Mesenteric fat pad (tissue), 1 donor: ENCODE measurements at regions not wholly inside any gene's neighbourhood (a gene's known extent, or its start where the extent isn't known, plus 50 kb on each side); places are given as distances from the start of the nearest gene placed in this dataset.

Experiments
- DNase-seq: peaks from one replicate; pipeline ENCODE4 v3.0.0-alpha.2; 2020; ENCODE audit warnings: low spot score
- donor health status: DM: yes; HTN: yes; CAD: no.

DNA sequence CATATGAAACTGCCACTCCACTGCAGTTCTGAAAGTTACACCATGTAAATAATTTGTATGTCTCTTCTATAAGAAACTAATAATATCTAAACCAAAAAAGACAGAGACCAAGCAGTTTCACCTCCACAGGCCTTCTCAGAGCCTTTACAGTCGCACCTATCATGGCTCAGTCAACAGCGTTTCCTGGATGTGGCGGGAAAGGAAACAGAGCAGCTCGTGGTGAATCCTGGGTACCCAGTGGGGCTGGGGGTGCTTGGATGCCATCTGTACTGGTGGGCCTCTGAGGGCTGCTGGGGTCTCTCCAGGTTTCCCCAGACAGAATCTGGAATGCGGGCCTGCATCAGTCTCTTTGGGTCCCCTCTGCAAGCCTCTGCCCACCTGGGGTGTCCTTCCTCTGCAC, 100.2 kb upstream of the CASZ1 start:
- DNase-seq, result no peak

DNA sequence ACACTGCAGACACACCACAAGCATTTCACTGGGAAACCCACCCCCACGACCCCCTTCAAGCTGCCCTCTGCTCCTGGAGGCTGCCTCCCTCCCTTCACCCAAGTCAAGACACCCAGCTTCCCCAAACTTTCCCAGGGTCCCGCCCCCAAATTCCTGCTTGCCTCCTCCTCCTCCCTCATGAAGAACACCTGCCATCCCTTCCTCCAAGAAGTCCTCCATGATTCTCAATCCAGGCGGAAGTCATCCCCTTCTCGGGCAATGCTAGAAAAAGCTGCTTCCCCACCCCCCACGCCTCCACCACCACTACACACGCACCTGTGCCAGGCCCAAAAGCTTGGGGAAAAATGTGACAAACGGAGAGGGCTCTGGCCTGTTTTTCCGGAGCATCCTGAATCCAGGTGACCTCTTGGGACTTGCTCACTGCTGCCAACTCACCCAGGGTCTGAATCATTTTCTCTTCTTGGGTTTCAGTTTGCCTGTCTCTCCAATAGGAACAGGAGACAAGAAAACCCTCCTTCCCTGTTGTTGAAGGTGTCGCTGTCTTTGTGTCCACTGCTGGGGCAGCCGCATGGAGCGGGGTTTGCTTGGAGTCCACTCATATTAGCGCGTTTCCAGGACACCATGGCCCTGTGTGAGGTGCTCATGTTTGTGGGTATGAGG, 101.0 kb upstream of the CASZ1 start:
- no peak for DNase-seq

DNA sequence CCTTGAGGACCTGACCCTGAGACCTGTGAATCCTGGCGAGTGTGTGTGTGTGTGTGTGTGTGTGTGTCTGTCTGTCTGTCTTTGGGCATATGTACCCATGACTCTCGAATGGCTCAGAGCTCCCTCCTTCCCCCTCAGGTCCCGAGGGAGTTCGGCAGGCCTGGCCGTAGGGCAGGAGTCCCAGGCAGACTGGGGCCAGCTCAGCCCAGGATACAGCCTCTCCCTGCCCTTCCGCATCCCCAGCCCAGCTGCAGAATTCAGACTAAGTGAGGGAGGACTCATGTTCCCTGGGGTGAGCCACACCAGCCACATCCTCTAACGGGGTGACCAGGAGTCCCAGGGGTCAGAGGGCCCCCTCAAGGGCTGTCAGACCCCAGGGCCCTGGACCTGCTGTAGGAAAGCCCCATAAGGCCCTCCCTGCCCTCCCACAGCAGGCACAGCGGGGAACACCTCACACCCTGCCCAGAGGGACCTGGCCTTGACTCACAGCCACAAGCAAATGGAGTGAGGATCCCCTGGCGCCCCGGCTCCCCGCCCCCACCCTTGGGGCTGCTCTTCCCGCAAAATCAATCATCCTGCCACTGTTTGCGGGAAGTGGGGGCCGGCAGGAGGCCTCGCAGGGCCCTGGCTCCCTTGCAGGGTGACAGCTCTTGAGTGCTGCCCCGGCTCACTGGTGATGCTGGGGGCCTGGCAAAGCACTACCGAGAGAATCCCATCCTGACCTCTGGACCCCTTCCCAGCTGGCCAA, 101.7 kb upstream of the CASZ1 start:
- DNase-seq, result no peak

DNA sequence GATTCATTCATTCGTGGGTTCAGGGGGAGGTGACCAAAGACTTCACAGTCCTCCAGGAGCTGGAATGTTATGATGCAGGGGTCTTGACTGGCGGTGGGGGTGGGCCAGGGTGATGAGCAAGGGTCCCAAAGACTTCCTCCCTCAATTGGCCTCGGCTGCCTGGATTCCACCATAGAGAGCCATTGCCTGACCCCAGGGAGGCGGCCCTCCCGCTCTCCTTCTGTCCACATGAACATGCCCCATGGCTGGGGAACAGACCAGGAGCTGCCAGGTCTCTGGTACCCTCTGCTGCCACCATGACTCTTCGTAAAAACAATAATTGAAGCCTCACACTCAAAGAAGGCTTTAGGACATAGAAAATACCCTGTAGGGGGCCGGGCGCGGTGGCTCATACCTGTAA, 102.5 kb upstream of the CASZ1 start:
- no peak for DNase-seq

DNA sequence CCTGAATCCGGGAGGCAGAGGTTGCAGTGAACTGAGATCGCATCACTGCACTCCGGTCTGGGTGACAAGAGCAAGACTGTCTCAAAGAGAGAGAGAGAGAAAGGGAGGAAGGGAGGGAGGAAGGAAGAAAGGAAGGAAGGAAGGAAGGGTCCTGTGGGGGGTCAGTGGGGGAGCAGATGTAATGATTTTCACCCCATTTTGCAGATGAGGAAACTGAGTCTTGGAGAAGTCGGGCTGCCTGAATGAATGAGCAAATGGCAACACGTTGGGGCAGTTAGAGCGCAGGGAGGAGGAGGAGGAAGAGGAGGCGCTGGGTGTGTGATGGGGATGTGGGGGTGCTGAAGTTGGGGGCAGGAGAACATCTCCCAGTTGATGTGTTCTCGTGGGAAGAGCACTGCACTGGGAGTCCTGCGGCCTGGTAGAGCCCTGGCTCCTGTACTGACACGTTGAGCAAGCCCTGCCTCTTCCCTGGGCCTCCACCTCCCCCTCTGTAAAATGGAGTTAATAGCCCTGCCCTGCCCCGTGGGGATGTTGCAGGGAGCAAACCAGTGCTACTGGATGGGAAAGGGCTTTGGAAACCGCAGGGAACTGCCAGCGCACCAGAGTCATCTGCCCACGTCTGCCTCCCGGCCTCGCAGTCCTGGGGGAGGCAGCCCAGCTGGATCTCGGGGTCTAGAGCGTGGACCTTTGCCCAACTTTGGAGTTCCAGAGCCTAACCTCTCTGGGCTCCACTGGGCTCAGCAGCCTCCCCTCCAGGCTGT, 103.2 kb upstream of the CASZ1 start:
- no peak for DNase-seq

DNA sequence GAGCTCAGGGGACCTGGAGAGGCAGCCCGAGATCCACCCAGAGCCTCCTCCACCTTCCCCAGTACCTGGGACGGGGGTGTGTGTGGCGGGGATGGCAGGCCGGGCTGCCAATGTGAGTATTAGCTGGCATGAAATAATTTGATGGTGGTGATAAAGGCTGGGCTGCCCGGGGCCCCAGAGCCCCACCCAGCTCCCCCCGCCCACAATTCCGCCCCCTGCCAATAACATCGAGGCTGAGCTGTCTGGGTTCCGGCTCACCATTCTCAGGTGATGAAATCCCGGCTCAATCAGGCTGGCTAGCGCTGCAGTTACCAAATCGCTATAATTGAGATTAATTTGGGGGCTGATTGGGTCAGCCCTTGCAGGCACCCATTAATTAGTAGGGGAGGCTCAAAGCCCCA, 103.8 kb upstream of the CASZ1 start:
- DNase-seq, result no peak

DNA sequence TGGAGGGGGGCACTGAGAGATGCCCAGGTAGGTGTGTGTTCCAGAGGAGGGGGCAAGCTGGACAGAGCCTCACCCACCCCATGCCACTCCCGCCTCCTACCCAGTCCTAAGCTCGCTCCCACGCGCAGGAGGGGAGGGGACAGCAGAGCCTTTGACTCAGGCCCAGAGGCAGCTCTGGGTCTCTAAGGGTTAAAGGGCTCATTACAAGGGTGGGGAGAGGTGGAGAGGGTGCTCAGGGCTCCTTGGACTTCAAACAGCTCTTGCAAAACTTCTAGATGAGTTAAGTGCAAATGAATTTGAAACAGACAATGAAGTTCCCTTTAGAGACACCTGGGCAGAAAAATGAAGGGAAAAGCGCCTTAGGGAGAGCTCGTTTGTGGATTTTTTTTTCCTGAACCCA, 104.2 kb upstream of the CASZ1 start:
- no peak for DNase-seq

DNA sequence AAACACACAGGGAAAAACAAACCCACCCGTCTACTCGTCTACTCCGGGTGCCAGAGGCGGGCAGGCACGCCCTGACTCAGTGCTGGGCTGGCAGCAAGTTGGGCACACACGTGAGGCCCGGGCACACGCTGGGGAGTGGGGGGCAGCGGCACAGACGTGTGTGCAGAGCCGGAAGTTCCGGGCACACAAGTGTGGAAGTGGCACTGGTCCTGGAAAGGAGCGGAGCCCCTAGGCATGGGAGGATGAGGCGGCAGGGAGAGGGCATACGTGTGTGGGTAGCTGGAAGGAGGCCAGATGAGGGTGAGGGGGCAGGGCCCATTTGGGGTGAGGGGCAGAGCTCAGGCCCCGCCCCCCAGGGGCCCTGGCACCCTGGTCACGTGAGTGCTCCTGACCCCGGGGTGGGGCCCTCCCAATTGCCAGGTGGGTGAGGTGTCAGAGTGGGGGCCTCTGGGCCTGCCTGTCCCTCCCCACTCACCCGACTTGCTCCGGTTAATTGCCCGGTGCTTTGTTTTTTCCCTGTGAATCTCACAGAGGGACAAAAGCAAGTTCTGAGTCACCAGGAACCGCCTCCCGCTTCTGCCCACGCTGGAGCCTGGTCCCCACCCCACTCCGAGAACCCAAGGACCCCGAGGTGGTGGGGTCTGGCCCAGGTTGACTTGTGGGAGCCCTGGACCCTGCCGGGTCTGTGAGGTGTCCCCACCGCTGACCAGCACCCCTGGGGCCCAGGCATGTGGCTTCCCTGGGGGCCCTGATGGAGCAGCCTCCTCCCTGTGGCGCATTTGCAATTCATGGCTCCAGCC, 104.8 kb upstream of the CASZ1 start:
- no peak for DNase-seq

DNA sequence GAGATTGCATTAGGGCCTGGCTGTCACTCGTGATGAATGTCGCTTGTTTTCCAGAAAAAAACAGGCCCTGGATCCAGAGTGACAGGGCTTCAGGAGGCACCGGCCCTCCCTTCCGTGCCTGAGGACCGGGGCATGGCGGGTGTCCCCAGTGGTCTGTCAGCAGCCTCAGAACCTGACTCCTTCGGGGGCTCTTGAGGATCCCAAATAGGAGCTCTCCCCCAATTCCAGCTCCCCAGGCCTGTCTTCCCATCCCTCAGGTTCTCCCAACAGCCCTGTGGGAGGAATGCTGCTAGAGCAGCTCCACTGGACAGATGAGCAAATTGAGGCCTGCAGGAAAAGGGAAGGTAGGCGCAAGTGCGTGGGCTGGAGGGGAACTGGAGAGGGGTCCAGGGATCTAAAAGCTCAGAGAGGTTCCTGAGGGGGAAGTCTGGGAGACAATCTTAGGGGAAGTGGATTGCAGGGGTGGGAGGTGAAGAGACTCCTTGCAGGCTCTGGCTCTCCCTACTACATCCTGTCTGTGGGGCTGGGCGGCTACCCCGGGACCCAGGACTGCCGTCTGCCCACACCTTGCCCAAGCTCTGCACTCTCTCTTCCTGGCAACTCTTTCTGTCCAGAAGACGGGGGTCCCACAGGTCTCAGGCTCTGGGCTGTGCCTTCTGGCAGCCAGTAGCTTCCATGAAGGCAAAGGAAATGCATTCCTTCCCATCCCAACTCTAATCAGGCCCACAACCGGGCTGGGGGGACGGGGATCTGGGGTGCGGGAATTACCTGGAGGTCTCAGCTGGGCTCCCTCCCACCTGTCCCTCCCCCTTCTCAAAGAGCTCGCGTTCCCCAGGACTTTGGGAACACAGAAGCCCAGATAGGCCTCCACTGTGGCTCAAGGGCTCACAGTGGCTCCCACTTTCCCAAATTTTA, 105.7 kb upstream of the CASZ1 start:
- DNase-seq, result no peak

DNA sequence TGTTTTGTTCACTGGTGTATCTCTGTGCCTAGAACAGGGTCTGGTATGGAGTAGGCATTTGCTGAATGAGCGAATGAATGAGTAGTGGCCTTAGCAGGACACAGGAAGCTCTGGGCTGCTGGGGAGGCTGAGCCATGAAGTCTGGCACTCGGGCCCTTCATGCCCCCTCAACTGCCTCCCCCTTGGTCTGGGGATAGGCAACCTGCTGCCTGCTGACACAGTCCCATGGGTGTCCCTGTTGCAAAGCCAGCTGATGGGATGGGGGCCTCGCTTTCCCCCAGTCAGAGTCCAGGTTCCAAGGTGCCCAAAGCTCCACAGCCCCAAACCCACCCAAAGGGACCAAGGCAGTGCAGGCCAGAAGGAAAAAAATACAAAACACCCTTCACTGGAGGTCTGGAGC, 107.0 kb upstream of the CASZ1 start:
- no peak for DNase-seq

DNA sequence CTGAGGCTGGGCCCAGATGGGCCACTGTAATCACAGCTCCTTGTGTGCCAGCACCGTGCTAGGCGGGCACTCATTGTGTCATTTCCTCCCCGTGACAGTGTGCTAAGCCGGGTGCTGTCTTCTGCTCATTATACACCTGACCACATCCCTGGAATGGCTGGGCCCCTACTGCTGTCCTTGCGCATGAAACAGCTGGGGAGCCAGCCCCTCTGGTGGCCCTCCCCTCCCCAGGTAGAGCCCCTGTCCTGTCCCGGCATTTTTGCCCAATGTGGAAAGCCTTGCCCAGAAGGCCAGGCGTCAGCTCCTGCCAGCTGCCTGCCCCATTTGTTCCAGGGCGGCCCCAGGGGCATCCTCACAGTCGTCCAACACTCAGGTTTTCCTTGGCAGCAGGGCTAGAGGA, 107.4 kb upstream of the CASZ1 start:
- DNase-seq, result no peak

DNA sequence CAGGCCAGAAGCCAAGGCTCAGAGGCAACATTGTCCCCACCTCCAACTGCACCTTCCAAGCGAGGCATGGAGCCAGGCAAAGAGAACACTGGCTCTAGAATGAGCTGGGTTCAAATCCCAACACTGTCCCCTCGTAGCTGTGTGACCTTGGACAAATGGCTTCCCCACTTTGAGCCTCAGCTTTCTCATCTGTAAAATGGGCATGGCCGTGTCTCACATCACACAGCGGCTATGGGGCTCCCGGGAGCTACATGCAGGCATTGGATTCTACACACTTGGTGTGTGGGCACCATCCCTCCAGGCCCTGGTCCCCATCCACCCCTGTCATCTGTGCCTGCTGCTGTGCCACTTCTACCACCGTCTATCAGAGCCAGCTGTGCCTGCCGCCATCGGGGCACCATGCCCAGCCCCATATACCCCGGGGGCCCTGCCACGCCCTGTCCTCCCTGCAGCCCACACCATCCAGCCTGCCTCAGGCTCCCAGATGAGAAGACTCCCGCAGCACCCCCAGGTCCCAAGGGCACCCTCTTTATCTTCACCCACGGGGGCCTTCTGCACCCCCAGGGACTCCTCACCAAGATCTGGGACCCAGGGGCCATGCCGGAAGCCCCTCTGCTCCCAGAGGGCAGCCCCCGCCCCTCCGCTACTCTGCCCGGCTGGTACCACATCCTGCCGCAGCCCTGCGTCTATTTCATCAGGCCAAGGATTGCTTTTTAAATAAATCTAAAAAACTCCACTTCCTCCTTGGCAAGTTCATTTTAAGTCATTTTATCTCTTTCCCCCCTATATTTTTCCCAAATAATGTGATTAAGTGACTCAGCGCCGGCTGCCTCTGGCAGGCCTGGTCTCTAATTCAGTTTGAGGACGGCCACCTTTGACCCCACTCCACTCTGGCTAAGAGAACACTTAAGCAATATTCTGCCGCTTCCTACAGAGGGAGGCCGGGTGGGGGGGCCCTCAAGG, 107.8 kb upstream of the TARDBP start:
- no peak for DNase-seq

DNA sequence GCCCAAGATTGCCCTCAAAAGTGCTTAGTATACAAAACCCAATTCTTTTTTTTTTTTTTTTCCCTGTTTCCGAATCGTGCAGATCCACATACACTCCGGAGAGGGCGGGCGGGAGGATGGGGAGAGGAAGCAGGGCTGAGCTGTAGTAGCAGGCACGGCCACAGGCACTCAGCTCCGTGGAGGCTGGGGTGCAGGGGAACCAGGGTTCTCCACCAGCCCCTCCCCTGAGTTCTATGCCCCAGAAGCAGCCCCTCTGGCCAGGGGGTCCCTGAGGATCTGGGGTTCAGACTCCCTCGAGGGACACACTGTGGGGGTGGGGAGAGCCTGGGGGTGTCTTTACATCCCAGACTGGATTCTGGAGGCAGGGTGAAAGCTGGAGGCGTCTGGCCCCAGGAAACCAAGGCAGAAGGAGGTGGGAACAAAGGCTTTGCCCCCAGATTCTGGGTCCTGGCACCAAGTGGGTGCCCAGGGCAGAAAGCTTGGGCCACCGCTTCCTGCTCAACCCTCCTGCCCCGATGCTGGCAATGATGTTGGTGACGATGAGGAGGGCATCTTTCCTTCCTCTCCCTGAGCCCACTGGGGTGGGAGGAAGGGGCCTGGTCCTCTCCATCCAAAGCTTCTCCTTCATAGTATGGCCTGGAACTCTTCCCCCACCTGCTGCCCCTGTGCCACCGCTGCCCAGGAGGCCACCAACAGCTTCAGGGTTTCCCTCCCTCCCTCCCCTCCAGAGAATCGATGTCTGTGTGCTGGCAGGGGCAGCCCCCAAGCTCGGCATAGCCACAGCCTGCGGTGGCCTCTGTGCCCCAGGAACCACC, 106.4 kb upstream of the TARDBP start:
- DNase-seq, result no peak

DNA sequence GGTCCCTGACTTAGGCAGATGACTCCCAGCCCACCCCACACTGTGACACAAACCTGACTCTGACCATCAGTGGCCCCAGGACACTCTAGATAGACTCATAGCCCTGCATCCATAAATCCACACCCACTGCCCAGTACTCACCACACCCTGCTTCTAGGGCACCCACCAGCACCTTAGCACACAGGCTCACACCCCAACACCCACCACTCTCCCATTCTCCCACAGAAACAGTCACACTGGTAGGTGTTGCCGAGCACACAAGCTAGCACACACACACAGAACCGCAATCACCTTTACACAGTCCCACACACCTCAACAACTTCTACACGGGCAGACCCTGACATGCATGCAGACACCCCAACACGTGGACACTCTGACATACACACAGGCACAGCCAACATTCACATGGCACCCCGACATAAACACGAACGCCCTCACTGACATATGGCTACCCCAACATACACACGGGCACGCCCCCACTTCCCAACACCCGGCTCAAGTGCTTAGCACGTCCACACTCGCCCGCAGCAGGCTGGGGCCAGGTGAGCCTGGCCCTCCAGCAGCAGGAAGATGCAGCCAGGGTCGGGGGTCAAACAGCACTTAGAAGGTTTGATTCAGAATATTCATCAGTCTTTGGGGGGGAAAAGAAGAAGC, 105.5 kb upstream of the TARDBP start:
- no peak for DNase-seq

DNA sequence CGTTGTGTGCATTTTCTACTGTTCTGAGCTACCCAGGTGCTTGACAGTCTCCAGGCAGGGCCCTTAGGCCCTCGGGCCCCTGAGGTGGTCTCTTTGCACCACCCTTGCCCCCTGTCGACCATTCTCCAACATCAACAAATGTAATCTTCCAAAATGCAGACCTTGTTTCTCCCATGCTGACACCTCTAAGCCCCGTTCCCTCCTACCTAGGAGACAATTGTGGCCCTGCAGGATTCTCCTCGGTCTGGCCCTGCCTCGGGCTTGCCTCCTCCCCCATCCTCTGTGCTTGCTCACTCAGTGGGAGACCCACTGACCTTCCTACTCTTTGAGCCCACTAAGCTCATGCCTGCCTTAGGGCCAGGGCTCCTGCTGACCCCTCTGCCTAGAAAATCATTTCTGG, 104.2 kb upstream of the TARDBP start:
- DNase-seq, result no peak

DNA sequence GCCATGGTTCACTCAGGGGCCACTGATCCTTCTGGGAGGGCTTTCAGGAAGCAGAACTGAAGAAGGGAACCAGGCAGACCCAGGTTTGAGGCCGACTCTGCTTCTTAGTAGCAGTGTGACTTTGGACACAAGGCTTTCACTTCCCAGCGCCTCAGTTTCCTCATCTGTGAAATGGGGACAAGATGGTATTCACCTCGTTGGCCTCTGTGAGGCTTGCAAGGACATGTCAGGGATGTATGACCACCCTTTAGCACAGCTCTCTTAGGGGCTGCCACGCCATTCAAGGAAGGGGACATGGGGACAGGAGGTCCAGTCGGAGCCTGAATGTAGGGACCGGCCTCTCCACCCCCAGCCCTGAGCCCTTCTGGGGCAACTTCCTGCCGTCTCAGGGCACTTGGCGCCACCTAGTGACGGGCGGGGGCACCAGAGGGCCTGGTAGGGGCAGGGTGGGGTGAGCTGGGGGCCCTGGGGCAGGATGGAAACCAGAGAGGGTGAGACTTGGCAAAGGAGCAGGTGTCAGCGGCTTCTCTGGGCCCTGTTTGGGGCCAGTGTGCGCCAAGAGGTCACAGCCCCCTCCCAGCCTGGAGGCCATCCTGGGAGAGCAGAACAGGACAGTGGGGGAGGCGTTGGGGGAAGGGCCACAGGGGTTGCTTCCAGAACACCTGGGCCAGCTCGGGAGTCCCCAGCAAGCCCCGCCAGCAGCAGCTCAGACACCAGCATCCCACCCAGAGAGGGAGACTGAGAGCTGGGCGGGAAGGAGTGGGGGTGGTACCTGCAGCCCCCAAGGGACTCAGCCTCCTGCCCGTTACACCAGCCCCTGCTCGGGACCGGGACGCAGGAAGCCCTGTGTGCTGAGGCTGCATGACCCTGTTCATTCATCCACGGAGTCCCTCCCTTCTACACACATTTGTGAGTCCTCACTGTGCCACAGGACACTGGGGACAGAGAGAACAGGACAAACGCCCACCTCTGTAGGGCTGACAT, 102.5 kb upstream of the TARDBP start:
- DNase-seq, result no peak
